NCI-H510A (cell line): ENCODE measurements at regions not wholly inside any gene's neighbourhood (a gene's known extent, or its start where the extent isn't known, plus 50 kb on each side); places are given as distances from the start of the nearest gene placed in this dataset.
"Not testable (repeated sequence)": the region's sequence is repeated elsewhere in the genome, so short reads cannot be mapped to it uniquely, and the experiment has no call there.

Experiments used
- DNase-seq: peaks from one replicate; lab custom pipeline; 2025; lab: John Stamatoyannopoulos, UW

DNA sequence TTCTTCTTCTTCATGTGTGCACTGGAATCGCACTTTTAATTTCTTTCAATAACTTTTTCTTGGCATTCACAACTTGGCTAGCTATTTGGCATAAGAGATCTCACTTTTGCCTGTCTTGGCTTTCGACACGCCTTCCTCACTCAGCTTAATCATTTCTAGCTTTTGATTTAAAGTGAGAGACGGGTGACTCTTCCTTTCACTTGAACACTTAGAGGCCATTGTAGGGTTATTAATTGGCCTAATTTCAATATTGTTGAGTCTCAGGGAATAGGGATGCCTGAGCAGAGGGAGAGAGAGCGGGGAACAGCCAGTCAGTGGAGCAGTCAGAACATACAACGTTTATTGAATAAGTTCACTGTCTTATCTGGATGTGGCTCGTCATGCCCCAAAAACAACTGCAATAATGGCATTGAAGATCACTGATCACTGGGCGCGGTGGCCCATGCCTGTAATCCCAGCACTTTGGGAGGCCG is 200.3 kb downstream of the SEC14L1 start:
- no peak for DNase-seq

DNA sequence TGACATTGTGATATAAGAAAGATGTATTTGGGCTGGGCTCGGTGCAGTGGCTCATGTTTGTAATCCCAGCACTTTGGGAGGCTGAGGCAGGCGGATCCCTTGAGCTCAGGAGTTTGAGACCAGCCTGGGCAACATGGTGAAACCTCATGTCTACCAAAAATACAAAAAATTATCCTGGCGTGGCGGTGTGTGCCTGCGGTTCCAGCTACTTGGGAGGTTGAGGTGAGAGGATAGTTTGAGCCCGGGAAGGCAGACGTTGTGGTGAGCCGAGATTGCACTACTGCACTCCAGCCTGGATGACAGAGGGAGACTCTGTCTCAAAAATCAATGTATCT is 201.9 kb downstream of the SEC14L1 start:
- DNase-seq, result not testable (repeated sequence)

GRCh38 chr17:77343031-77343800 is 202.4 kb downstream of the SEC14L1 start:
- DNase-seq, result no peak

DNA sequence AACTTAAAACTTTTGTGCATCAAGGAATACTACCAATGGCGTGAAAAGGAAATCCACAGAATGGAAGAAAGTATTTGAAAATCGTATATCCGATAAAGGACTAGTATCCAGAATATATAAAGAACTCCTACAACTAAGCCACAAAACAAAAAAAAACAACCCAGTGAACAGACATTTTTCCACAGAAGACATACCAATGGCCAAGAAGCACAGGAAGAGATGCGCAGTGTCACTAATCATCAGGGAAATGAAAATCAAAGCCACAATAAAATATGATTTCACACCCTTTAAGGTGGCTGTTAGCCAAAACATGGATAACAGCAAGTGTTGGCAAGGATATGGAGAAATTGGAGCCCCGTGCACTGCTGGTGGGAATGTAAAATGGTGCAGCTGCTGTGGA is 203.3 kb downstream of the SEC14L1 start:
- DNase-seq, result no peak

GRCh38 chr17:77345260-77345910 is 204.6 kb downstream of the SEC14L1 start:
- DNase-seq, result no peak

- no peak for DNase-seq
Observed at GRCh38 chr17:77346765-77347164, 206.0 kb downstream of the SEC14L1 start.

DNA sequence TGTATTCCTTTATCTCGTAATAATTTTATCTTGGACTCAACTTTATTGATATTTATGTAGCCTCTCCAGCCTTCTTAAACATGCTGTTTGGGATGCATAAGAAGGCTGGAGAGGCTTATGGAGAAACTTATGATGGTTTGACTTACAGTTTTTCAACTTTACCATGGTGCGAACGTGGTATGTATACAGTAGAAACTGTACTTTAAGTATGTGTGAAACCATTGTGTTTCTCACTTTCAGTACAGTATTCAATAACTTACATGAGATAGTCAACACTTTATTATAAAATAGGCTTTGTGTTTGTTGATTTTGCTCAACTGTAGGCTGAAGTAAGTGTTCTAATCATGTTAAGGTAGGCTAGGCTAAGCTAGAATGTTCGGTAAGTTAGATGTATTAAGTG is 206.8 kb downstream of the SEC14L1 start:
- no peak for DNase-seq

DNA sequence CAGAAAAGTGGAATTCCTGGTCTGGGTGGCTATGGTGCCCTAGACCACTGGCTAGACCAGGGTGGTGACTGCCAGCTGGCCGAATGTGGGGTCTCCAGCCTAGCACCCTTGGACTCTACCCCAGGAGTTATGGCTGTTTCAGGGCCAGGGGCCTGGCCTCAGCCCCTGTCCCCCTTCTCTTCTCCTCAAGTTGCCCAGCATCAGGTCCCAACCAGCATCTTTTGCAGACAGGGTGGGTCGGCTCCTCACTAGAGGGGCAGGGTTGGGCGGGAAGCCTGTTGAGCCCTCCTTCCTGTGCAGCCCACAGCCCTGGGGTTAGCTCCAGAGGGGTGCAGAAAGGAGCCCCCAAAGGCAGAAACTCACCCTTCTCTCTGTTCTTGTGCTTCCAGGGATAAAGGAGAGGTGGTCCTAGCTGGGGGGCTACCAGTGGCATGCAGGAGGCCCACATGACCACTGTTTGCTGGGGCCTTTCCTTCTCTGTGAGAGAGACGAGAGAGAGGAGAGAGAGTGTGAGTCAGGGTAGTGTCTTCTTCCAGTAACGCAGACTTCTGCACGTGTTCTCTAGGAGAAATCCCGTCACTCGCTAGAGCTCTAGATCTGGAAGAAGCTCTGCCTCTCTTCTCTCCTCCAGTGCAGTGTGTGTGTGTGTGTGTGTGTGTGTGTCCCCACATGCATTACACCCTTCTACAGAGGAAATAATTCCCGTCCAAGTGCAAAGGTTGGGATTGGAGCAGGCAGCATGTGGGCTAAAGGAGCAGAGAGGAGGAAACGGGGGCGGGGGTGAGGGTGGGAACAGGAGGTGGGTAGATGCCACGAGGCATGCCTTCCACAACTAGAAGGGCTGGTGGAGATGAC is 209.4 kb downstream of the SEC14L1 start:
- DNase-seq, result no peak

DNA sequence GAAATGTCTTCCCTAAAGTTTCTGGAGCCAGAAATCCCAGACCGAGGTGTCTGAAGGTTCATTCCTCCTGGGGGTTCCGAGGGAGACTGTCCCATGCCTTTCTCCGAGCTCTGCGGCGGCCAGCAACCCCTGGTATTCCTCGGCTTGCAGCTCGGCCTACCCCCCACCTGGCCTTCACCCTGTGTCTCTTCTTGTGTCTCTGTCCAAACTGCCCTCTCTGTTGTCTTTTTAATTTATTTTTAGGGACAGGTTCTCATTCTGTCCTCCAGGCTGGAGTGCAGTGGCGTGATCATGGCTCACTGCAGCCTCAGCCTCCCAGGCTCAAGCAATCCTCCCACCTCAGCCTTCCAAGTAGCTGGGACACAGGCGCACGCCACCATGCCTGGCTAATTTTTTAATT is 211.7 kb downstream of the SEC14L1 start:
- no peak for DNase-seq

DNA sequence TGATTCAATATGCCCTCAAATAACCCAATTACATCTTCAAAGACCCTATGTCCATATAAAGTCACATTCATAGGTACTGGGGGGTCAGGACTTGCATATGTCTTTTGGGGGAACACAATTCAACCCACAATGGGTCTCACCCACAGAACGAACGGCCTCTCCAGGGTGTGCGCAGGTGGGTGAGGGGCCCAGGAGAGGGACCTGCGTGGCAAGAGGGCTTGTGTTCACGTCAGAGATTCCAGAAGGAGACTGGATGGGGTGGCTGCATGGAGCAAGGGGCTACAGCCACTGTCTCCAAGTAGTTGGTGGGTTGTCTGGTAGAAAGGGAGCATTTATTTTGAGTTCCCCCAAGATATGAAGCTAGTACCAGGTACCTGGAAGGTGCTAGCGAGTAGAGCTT is 212.2 kb downstream of the SEC14L1 start:
- no peak for DNase-seq

- DNase-seq, result no peak
Observed at GRCh38 chr17:77353684-77354419, 213.1 kb downstream of the SEC14L1 start.

- no peak for DNase-seq
Observed at GRCh38 chr17:77354420-77354669, 213.6 kb downstream of the SEC14L1 start.

GRCh38 chr17:77354670-77355455 is 214.1 kb downstream of the SEC14L1 start:
- DNase-seq, result no peak

DNA sequence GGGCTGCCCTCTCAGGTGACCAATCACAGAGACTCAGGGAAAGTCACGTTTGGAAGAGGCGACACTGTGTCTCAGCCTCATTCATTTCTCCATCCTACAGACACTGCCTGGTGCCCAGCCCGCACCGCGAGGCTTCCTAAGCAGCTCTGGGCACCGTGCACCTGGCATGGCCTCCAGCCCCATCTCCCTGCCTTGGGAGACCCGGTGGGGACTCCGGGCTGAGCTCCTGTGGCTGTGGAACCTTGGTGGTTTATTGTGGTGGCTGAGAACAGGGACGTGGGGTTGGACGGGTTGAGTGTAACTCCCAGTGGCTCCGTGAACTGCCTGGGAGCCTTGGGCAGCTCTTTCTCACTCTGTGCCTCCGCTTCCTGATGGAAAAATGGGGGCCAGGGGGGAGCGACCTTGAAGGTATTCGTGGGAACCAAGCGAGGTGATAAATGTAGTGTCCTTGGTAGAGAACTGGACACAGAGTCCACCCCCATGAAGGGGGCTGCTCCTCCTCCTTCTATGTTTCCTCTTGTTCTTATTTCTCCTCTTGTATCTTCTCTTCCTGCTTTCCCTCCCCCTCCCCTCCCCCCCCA is 215.4 kb downstream of the SEC14L1 start:
- no peak for DNase-seq

- no peak for DNase-seq
Observed at GRCh38 chr17:77356690-77357201, 216.0 kb downstream of the SEC14L1 start.

DNA sequence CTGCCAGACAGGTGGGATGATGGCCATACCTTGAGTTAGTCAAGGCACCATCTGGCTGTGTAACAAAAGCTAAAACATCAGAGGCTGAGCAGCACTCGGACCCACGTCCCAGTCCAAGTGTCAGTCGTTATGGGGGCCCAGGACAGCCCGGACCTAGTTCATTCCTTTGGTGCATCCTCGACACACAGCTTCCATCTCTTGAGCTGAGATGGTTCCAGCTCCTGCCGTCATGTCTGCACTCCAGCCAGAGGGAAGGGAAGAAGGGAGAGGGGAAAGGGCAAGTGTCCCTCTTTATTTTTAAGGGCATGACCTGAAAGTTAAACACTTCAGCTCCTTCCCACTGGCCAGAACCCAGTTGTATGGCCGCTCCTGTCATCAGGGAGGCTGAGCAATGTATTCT is 218.0 kb downstream of the SEC14L1 start:
- DNase-seq, result no peak

- no peak for DNase-seq
Observed at GRCh38 chr17:77359236-77359635, 218.5 kb downstream of the SEC14L1 start.

GRCh38 chr17:77361986-77362620 is 221.3 kb downstream of the SEC14L1 start:
- no peak for DNase-seq

- no peak for DNase-seq
Observed at GRCh38 chr17:77363821-77364361, 223.1 kb downstream of the SEC14L1 start.

GRCh38 chr17:77364381-77364911 is 223.7 kb downstream of the SEC14L1 start:
- DNase-seq, result no peak
